HCT116 (cell line): ENCODE measurements at regions not wholly inside any gene's neighbourhood (a gene's known extent, or its start where the extent isn't known, plus 50 kb on each side); places are given as distances from the start of the nearest gene placed in this dataset.

Source experiments
- ATAC-seq: fragments of 200-7000 bp; cut with Tn5 transposase; 2 replicates; pipeline ENCODE4 v1.9.1; 2020; ENCODE audit warnings: mild to moderate bottlenecking, moderate library complexity
- BruUV-seq: library from RNA; stranded (reverse); fragments of 400-500 nt; replicated peaks from 2 replicates; lab custom pipeline; 2021; lab: Mats Ljungman, UMichigan
- CTCF ChIA-PET: fragments of 300-600 bp; sonication (Branson Sonifier 250); formaldehyde crosslinking; loops from one replicate; lab custom pipeline; 2021; ENCODE audit warnings: antibody characterized with exemption; lab: Charles Lee
- POLR2A ChIA-PET: fragments of 300-600, 350-600 bp; sonication (Branson Sonifier 250); formaldehyde crosslinking; loops from one replicate; lab custom pipeline; 2021; ENCODE audit warnings: antibody characterized with exemption; lab: Charles Lee
- RAD21 ChIA-PET, 2 experiments: fragments of 300-600 bp; sonication (Branson Sonifier 250); formaldehyde crosslinking; loops; one replicate each; lab custom pipeline; 2023; ENCODE audit warnings: low total read pairs in 2 of 2; ENCODE audit not compliant: uncharacterized antibody in 2 of 2, unreplicated experiment in 2 of 2, low non-redundant PET in 1 of 2; lab: Charles Lee
- DNase-seq: peaks from one replicate; pipeline ENCODE4 v3.0.0-alpha.2; 2010; ENCODE audit warnings: low read depth, low spot score
- H2AFZ ChIP-seq: fragments of 200-600 bp; shearing (Covaris generic), sonication (generic); 2 replicates; pipeline ENCODE4 v1.6.1; 2017; ENCODE audit warnings: low read depth, mixed run types, mixed read lengths, antibody characterized with exemption, low read length; ENCODE audit not compliant: poor library complexity, severe bottlenecking
- H3K27ac ChIP-seq: 2 replicates; pipeline ENCODE4 v1.5.1; 2012; ENCODE audit warnings: low read depth, low read length
- H3K27me3 ChIP-seq: fragments of 200-600 bp; sonication (generic); 2 replicates; pipeline ENCODE4 v1.6.1; 2016; ENCODE audit warnings: mixed run types, low read length, mixed read lengths; ENCODE audit not compliant: insufficient read depth
- H3K36me3 ChIP-seq, 2 experiments: fragments of 200-500 bp in 1 of 2; fragments of 200-600 bp in 1 of 2; sonication (Bioruptor generic) in 1 of 2; sonication (generic) in 1 of 2; 2 replicates each; pipeline versions ENCODE4 v1.5.1 to v1.6.1; 2014 to 2016; ENCODE audit warnings: low read length in 2 of 2, inconsistent platforms in 1 of 2, mixed read lengths in 1 of 2, mixed run types in 1 of 2; ENCODE audit not compliant: insufficient read depth in 2 of 2, control insufficient read depth in 1 of 2
- H3K4me1 ChIP-seq, 2 experiments: fragments of 200-600 bp in 1 of 2; sonication (generic) in 1 of 2; 2 replicates each; pipeline versions ENCODE4 v1.5.1 to v1.6.1; 2012 to 2017; ENCODE audit warnings: low read length in 2 of 2, inconsistent platforms in 1 of 2, mild to moderate bottlenecking in 1 of 2, mixed read lengths in 1 of 2, mixed run types in 1 of 2, moderate library complexity in 1 of 2; ENCODE audit not compliant: insufficient read depth in 2 of 2, control insufficient read depth in 1 of 2
- H3K4me2 ChIP-seq: fragments of 200-600 bp; sonication (generic); 2 replicates; pipeline ENCODE4 v1.6.1; 2017; ENCODE audit warnings: mixed run types, low read length, mixed read lengths
- H3K4me3 ChIP-seq, 2 experiments: fragments of 200-600 bp in 1 of 2; sonication (generic) in 1 of 2; replicated peaks in 1 of 2; 2 replicates each; pipeline ENCODE4 v1.5.1; 2011 to 2016; ENCODE audit warnings: low read length in 2 of 2, control low read depth in 1 of 2, low read depth in 1 of 2, mild to moderate bottlenecking in 1 of 2, mixed read lengths in 1 of 2, mixed run types in 1 of 2
- H3K79me2 ChIP-seq: fragments of 200-600 bp; sonication (generic); 2 replicates; pipeline ENCODE4 v1.6.1; 2017; ENCODE audit warnings: mild to moderate bottlenecking, mixed run types, low read length, moderate library complexity, mixed read lengths; ENCODE audit not compliant: insufficient read depth
- H3K9ac ChIP-seq: fragments of 200-600 bp; sonication (generic); 2 replicates; pipeline ENCODE4 v1.6.1; 2016; ENCODE audit warnings: low read length, mixed read lengths
- H3K9me2 ChIP-seq: fragments of 200-600 bp; sonication (generic), shearing (Covaris generic); 2 replicates; pipeline ENCODE4 v1.6.1; 2017; ENCODE audit warnings: mixed run types, mild to moderate bottlenecking, moderate library complexity; ENCODE audit not compliant: insufficient read depth
- H3K9me3 ChIP-seq, 2 experiments: fragments of 200-500 bp in 1 of 2; fragments of 200-600 bp in 1 of 2; sonication (Bioruptor generic) in 1 of 2; sonication (generic) in 1 of 2; 2 replicates each; pipeline ENCODE4 v1.6.1; 2014 to 2017; ENCODE audit warnings: low read length in 2 of 2, mixed read lengths in 2 of 2, inconsistent platforms in 1 of 2, low read depth in 1 of 2, mild to moderate bottlenecking in 1 of 2, mixed run types in 1 of 2, moderate library complexity in 1 of 2; ENCODE audit not compliant: control insufficient read depth in 1 of 2, insufficient read depth in 1 of 2
- H4K20me1 ChIP-seq: fragments of 200-600 bp; sonication (generic), shearing (Covaris generic); 2 replicates; pipeline ENCODE4 v1.6.1; 2017; ENCODE audit warnings: mixed run types, mild to moderate bottlenecking, moderate library complexity; ENCODE audit not compliant: insufficient read depth
- CBX3 ChIP-seq: IDR thresholded peaks from 2 replicates; pipeline ENCODE4 v1.6.1; 2012; ENCODE audit warnings: low read depth
- CEBPB ChIP-seq: IDR thresholded peaks from 2 replicates; pipeline ENCODE4 v1.6.1; 2012; ENCODE audit warnings: low read depth
- EGR1 ChIP-seq: IDR thresholded peaks from 2 replicates; pipeline ENCODE4 v1.6.1; 2012; ENCODE audit warnings: low read depth
- EZH2 ChIP-seq: fragments of 200-600 bp; sonication (generic); IDR thresholded peaks from 2 replicates; pipeline ENCODE4 v1.6.1; 2017; ENCODE audit warnings: antibody characterized with exemption, mixed run types
- EZH2phosphoT487 ChIP-seq: fragments of 200-600 bp; IDR thresholded peaks from 2 replicates; pipeline ENCODE4 v1.6.1; 2018; ENCODE audit warnings: antibody characterized with exemption, borderline replicate concordance
- FOSL1 ChIP-seq: IDR thresholded peaks from 2 replicates; pipeline ENCODE4 v1.6.1; 2012; ENCODE audit warnings: low read depth
- JUND ChIP-seq: IDR thresholded peaks from 2 replicates; pipeline ENCODE4 v1.6.1; 2012
- POLR2A ChIP-seq: IDR thresholded peaks from 2 replicates; pipeline ENCODE4 v1.7.0; 2011; ENCODE audit warnings: borderline replicate concordance; ENCODE audit not compliant: insufficient read depth, insufficient read length; ENCODE audit errors: extremely low read depth
- POLR2AphosphoS5 ChIP-seq: IDR thresholded peaks from 2 replicates; pipeline ENCODE4 v1.6.1; 2011; ENCODE audit warnings: mild to moderate bottlenecking, low read depth, low read length, moderate library complexity
- RAD21 ChIP-seq: IDR thresholded peaks from 2 replicates; pipeline ENCODE4 v1.6.1; 2012; ENCODE audit warnings: low read depth, mild to moderate bottlenecking
- SIN3A ChIP-seq: IDR thresholded peaks from 2 replicates; pipeline ENCODE4 v1.6.1; 2012; ENCODE audit warnings: low read depth
- SP1 ChIP-seq: IDR thresholded peaks from 2 replicates; pipeline ENCODE4 v1.6.1; 2012; ENCODE audit warnings: low read depth
- SRF ChIP-seq: IDR thresholded peaks from 2 replicates; pipeline ENCODE4 v1.6.1; 2012; ENCODE audit warnings: low read depth
- TCF7L2 ChIP-seq: IDR thresholded peaks from 2 replicates; pipeline ENCODE4 v1.7.0; 2011; ENCODE audit warnings: borderline replicate concordance, inconsistent platforms; ENCODE audit not compliant: insufficient read depth, insufficient read length; ENCODE audit errors: extremely low read depth
- YY1 ChIP-seq: IDR thresholded peaks from 2 replicates; pipeline ENCODE4 v1.6.1; 2011; ENCODE audit warnings: low read length, low read depth, moderate library complexity, mild to moderate bottlenecking; ENCODE audit not compliant: insufficient replicate concordance; ENCODE audit errors: extremely low read depth
- ZFX ChIP-seq: fragments of 450-650 bp; IDR thresholded peaks from 2 replicates; pipeline ENCODE4 v1.6.1; 2017
- ZNF274 ChIP-seq: fragments of 200-500 bp; sonication (Bioruptor generic); IDR thresholded peaks from 2 replicates; pipeline ENCODE4 v1.6.1; 2014; ENCODE audit warnings: mild to moderate bottlenecking, low read depth, low read length, inconsistent platforms
- intact Hi-C: fragments of 100-400 bp; cut with micrococcal nuclease; formaldehyde crosslinking; loops from 2 replicates; pipeline ENCODE4 v1.10.0; 2022
- TF ChIP-seq, protein P1 (sequence below): IDR thresholded peaks from 2 replicates; pipeline ENCODE4 v1.6.1; 2011; ENCODE audit warnings: mild to moderate bottlenecking, low read length, moderate library complexity; ENCODE audit not compliant: insufficient replicate concordance; ENCODE audit errors: extremely low read depth
- TF ChIP-seq, protein P2 (sequence below): IDR thresholded peaks from 2 replicates; pipeline ENCODE4 v1.6.1; 2012
- TF ChIP-seq, protein P3 (sequence below): IDR thresholded peaks from 2 replicates; pipeline ENCODE4 v1.6.1; 2012

- TF ChIP-seq JUND (no peak), ZFX (no peak), ZNF274 (no peak), EZH2 (no peak), FOSL1 (no peak), RAD21 (no peak), CEBPB (no peak), EZH2phosphoT487 (no peak), EGR1 (no peak), TCF7L2 (no peak), YY1 (no peak), SRF (no peak), SIN3A (no peak), CBX3 (no peak), POLR2A (no peak), POLR2AphosphoS5 (no peak), SP1 (no peak)
- TF ChIP-seq, protein P1, sequence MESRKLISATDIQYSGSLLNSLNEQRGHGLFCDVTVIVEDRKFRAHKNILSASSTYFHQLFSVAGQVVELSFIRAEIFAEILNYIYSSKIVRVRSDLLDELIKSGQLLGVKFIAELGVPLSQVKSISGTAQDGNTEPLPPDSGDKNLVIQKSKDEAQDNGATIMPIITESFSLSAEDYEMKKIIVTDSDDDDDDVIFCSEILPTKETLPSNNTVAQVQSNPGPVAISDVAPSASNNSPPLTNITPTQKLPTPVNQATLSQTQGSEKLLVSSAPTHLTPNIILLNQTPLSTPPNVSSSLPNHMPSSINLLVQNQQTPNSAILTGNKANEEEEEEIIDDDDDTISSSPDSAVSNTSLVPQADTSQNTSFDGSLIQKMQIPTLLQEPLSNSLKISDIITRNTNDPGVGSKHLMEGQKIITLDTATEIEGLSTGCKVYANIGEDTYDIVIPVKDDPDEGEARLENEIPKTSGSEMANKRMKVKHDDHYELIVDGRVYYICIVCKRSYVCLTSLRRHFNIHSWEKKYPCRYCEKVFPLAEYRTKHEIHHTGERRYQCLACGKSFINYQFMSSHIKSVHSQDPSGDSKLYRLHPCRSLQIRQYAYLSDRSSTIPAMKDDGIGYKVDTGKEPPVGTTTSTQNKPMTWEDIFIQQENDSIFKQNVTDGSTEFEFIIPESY: no peak
- TF ChIP-seq, protein P2, sequence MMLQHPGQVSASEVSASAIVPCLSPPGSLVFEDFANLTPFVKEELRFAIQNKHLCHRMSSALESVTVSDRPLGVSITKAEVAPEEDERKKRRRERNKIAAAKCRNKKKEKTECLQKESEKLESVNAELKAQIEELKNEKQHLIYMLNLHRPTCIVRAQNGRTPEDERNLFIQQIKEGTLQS: no peak
- TF ChIP-seq, protein P3, sequence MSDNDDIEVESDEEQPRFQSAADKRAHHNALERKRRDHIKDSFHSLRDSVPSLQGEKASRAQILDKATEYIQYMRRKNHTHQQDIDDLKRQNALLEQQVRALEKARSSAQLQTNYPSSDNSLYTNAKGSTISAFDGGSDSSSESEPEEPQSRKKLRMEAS: no peak
- Histone ChIP-seq H3K4me3 (no peak overlapping the region), H3K9me2 (no peaks in the 10 kb centered on the region), H2AFZ (no peak overlapping the region), H3K27ac (no peak overlapping the region), H4K20me1 (no peaks in the 10 kb centered on the region; the same call in 1 of the 2 replicates), H3K9me3 (no peaks in the 10 kb centered on the region), H3K36me3 (no peaks in the 10 kb centered on the region), H3K79me2 (no peaks in the 10 kb centered on the region), H3K27me3 (no peaks in the 10 kb centered on the region), H3K4me2 (no peak overlapping the region), H3K9ac (no peak overlapping the region), H3K4me1 (no peaks in the 10 kb centered on the region)
- no TSS peak for BruUV-seq
- ChIA-PET CTCF (no interaction called here), RAD21 (no interaction called here), POLR2A (no interaction called here)
- DNase-seq (no peak), ATAC-seq (no peak)
- intact Hi-C loops: no loop called here
Measured at GRCh38 chr2:208619993-208620392, 213.4 kb downstream of the PTH2R start.
